ENCODE measurements at regions not wholly inside any gene's neighbourhood (a gene's known extent, or its start where the extent isn't known, plus 50 kb on each side); places are given as distances from the start of the nearest gene placed in this dataset.

DNA sequence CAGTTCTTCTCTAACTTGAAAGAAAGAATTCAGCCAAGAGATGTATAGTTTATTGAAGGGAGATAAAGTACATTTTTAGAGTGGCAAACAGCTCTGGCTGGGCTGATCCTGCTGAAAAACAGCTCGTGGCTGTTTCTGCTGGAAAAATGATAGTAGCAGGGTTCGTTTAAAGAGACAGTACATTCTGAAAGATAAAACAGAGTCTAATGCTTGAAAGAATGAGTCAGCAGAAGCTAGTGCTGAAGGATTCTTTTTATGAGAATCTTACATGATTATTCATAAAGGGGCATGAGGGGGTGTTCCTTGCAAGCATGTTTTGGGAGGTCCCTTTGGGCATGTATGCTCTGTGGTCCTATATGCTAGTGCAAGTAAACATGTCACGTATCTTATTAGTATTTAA lies 790.0 kb downstream of the PCDH18 start:
- TF ChIP-seq NR3C1 (IDR thresholded peaks at IDR 0.05) = no peak
- no peak for TF ChIP-seq JUNB (IDR thresholded peaks at IDR 0.05)
- TF ChIP-seq, protein P1, sequence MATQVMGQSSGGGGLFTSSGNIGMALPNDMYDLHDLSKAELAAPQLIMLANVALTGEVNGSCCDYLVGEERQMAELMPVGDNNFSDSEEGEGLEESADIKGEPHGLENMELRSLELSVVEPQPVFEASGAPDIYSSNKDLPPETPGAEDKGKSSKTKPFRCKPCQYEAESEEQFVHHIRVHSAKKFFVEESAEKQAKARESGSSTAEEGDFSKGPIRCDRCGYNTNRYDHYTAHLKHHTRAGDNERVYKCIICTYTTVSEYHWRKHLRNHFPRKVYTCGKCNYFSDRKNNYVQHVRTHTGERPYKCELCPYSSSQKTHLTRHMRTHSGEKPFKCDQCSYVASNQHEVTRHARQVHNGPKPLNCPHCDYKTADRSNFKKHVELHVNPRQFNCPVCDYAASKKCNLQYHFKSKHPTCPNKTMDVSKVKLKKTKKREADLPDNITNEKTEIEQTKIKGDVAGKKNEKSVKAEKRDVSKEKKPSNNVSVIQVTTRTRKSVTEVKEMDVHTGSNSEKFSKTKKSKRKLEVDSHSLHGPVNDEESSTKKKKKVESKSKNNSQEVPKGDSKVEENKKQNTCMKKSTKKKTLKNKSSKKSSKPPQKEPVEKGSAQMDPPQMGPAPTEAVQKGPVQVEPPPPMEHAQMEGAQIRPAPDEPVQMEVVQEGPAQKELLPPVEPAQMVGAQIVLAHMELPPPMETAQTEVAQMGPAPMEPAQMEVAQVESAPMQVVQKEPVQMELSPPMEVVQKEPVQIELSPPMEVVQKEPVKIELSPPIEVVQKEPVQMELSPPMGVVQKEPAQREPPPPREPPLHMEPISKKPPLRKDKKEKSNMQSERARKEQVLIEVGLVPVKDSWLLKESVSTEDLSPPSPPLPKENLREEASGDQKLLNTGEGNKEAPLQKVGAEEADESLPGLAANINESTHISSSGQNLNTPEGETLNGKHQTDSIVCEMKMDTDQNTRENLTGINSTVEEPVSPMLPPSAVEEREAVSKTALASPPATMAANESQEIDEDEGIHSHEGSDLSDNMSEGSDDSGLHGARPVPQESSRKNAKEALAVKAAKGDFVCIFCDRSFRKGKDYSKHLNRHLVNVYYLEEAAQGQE (IDR thresholded peaks at IDR 0.05) = no peak
- no peak for TF ChIP-seq SMC3 (IDR thresholded peaks at IDR 0.05)
- no peak for TF ChIP-seq RAD21 (conservative IDR thresholded peaks at IDR 0.05 in 1 of 2, IDR thresholded peaks at IDR 0.05 in 1 of 2)

All from A549 (cell line).